ENCODE measurements at regions not wholly inside any gene's neighbourhood (a gene's known extent, or its start where the extent isn't known, plus 50 kb on each side); places are given as distances from the start of the nearest gene placed in this dataset.

GRCh38 chr9:90457386-90458190 lies 185.0 kb downstream of the DIRAS2 start:
- no peak for DNase-seq (ENCODE audit: low spot score)
- no peaks in the 10 kb centered on the region for H3K36me3 Mint-ChIP-seq (ENCODE audit: low read depth, unreplicated experiment)
- no peak overlapping the region for H3K4me3 Mint-ChIP-seq (ENCODE audit: unreplicated experiment)
- H3K27me3 Mint-ChIP-seq (ENCODE audit: unreplicated experiment) = no peaks in the 10 kb centered on the region
- peaks cover 4% of the 10 kb centered on the region for H3K4me1 Mint-ChIP-seq (ENCODE audit: unreplicated experiment)
- H3K27ac Mint-ChIP-seq (ENCODE audit: unreplicated experiment) = no peak overlapping the region
- no peak for TF ChIP-seq CTCF (IDR thresholded peaks at IDR 0.05; ENCODE audit: unreplicated experiment)
- H3K9me3 Mint-ChIP-seq (ENCODE audit: unreplicated experiment) = no peaks in the 10 kb centered on the region

GRCh38 chr9:90458485-90458884 lies 184.1 kb downstream of the DIRAS2 start:
- no peak overlapping the region for H3K27ac Mint-ChIP-seq (ENCODE audit: unreplicated experiment)
- H3K9me3 Mint-ChIP-seq (ENCODE audit: unreplicated experiment) = no peaks in the 10 kb centered on the region
- no peaks in the 10 kb centered on the region for H3K27me3 Mint-ChIP-seq (ENCODE audit: unreplicated experiment)
- no peaks in the 10 kb centered on the region for H3K36me3 Mint-ChIP-seq (ENCODE audit: low read depth, unreplicated experiment)
- DNase-seq (ENCODE audit: low spot score) = peak; percentile 9
- peaks cover 4% of the 10 kb centered on the region for H3K4me1 Mint-ChIP-seq (ENCODE audit: unreplicated experiment)
- no peak overlapping the region for H3K4me3 Mint-ChIP-seq (ENCODE audit: unreplicated experiment)
- peak; percentile 38 for TF ChIP-seq CTCF (IDR thresholded peaks at IDR 0.05; ENCODE audit: unreplicated experiment)

GRCh38 chr9:90459321-90459720 lies 183.3 kb downstream of the DIRAS2 start:
- Mint-ChIP-seq H3K4me3 (ENCODE audit: unreplicated experiment) (no peak overlapping the region), H3K27ac (ENCODE audit: unreplicated experiment) (no peak overlapping the region), H3K9me3 (ENCODE audit: unreplicated experiment) (no peaks in the 10 kb centered on the region), H3K27me3 (ENCODE audit: unreplicated experiment) (no peaks in the 10 kb centered on the region), H3K4me1 (ENCODE audit: unreplicated experiment) (peaks cover 4% of the 10 kb centered on the region), H3K36me3 (ENCODE audit: low read depth, unreplicated experiment) (no peaks in the 10 kb centered on the region)
- no peak for TF ChIP-seq CTCF (IDR thresholded peaks at IDR 0.05; ENCODE audit: unreplicated experiment)
- no peak for DNase-seq (ENCODE audit: low spot score)

GRCh38 chr9:90460220-90460619 lies 182.4 kb downstream of the DIRAS2 start:
- Mint-ChIP-seq H3K9me3 (ENCODE audit: unreplicated experiment) (no peaks in the 10 kb centered on the region), H3K4me1 (ENCODE audit: unreplicated experiment) (peaks cover 4% of the 10 kb centered on the region), H3K27me3 (ENCODE audit: unreplicated experiment) (no peaks in the 10 kb centered on the region), H3K27ac (ENCODE audit: unreplicated experiment) (no peak overlapping the region), H3K36me3 (ENCODE audit: low read depth, unreplicated experiment) (no peaks in the 10 kb centered on the region), H3K4me3 (ENCODE audit: unreplicated experiment) (no peak overlapping the region)
- no peak for DNase-seq (ENCODE audit: low spot score)
- TF ChIP-seq CTCF (IDR thresholded peaks at IDR 0.05; ENCODE audit: unreplicated experiment) = no peak

- Mint-ChIP-seq H3K4me1 (ENCODE audit: unreplicated experiment) (peaks cover 4% of the 10 kb centered on the region), H3K27ac (ENCODE audit: unreplicated experiment) (no peak overlapping the region), H3K36me3 (ENCODE audit: low read depth, unreplicated experiment) (no peaks in the 10 kb centered on the region), H3K27me3 (ENCODE audit: unreplicated experiment) (no peaks in the 10 kb centered on the region), H3K9me3 (ENCODE audit: unreplicated experiment) (no peaks in the 10 kb centered on the region), H3K4me3 (ENCODE audit: unreplicated experiment) (no peak overlapping the region)
- no peak for DNase-seq (ENCODE audit: low spot score)
- no peak for TF ChIP-seq CTCF (IDR thresholded peaks at IDR 0.05; ENCODE audit: unreplicated experiment)
Observed at GRCh38 chr9:90464978-90465377, 177.6 kb downstream of the DIRAS2 start.

Measured in endothelial cell (in vitro differentiated cells).